ENCODE measurements at regions not wholly inside any gene's neighbourhood (a gene's known extent, or its start where the extent isn't known, plus 50 kb on each side); places are given as distances from the start of the nearest gene placed in this dataset.

- no peak for TF ChIP-seq ZFX (IDR thresholded peaks at IDR 0.05)
- TF ChIP-seq, protein P1, sequence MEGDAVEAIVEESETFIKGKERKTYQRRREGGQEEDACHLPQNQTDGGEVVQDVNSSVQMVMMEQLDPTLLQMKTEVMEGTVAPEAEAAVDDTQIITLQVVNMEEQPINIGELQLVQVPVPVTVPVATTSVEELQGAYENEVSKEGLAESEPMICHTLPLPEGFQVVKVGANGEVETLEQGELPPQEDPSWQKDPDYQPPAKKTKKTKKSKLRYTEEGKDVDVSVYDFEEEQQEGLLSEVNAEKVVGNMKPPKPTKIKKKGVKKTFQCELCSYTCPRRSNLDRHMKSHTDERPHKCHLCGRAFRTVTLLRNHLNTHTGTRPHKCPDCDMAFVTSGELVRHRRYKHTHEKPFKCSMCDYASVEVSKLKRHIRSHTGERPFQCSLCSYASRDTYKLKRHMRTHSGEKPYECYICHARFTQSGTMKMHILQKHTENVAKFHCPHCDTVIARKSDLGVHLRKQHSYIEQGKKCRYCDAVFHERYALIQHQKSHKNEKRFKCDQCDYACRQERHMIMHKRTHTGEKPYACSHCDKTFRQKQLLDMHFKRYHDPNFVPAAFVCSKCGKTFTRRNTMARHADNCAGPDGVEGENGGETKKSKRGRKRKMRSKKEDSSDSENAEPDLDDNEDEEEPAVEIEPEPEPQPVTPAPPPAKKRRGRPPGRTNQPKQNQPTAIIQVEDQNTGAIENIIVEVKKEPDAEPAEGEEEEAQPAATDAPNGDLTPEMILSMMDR (conservative IDR thresholded peaks at IDR 0.05), result no peak
Measured at GRCh38 chr17:71530248-71530647, 590.6 kb upstream of the SOX9 start.
